H54 (cell line): ENCODE measurements at regions not wholly inside any gene's neighbourhood (a gene's known extent, or its start where the extent isn't known, plus 50 kb on each side); places are given as distances from the start of the nearest gene placed in this dataset.
A peak's percentile ranks its signal among the peaks of the same experiment; 100 is the strongest.

ENCODE experiments used
- DNase-seq: peaks from one replicate; pipeline ENCODE4 v3.0.0; 2011; ENCODE audit warnings: low spot score, mixed read lengths; ENCODE audit not compliant: insufficient read length
- FAIRE-seq: peaks from 3 replicates; lab custom pipeline; 2011; peaks lifted over from hg19 to GRCh38; lab: Jason Lieb, UNC
- POLR2A ChIP-seq: IDR thresholded peaks from 2 replicates; pipeline ENCODE4 v1.6.1; 2011; ENCODE audit warnings: low read depth, mild to moderate bottlenecking, low read length

DNA sequence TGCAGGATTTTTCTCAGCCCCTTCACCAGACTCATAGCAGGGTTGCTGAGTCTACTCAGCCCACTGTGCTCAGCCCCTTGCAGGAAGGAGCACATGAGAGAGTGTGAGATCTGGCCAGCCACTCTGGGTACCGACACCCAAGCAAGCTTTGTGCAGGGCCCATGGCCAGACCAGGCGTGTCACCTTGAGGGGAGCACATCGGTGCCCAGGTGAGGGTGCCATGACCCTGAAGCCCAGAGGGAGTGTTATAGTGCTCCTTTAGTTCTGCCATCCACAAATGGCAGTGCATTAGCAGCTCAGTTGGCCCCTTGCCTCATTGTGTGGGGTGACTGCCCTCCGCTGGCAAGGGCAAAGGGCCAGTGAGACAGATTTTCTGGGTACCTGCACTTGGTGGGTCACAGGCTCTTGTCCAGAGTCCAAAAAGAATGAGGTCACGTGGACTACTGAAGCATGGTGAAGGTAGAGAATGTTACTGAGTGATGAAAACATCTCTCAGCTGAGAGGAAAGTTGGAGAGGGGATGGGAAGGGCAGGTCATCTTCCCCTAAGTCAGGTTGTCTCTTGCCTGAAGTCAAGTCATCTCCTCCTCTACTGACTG, 181.8 kb downstream of the MACC1 start:
- no peak for DNase-seq
- TF ChIP-seq POLR2A: no peak
- FAIRE-seq: peak; percentile 62

DNA sequence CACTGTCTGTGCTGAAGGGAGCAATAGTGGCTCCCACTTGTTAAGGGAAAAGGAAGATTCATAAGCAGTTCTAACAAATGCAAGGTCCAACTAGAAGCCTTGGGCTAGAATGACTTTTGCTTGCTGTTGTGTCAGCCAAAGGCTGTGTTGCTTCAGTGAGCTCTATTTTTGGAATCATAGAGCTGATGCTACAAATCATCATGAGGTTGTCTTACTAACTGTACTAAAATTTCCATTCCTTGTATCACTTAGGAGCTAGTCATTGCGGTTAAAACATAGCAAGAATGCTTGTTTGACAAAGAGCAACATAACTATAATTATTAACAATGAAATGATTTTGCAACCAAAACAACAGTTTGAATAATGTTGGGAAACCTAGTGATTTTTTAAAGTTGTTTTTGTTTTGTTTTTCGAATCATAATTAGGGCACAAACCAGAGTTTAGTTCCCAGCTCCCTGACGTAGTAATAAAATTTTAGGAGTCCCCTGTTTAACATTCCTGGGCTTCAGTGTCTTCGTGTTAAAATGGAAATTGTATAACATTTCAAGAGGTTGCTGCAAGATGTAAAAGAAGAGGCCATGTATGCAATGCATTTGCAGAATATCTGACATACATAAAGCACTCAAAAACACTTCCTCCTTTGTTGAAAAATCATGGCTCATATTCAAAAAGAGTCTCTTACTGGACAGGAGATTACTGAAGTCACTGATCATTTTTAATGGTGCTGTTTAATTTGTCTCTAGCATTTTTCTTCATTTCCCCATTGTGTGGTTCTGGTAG, 183.4 kb downstream of the MACC1 start:
- no peak for TF ChIP-seq POLR2A
- DNase-seq (peak; percentile 20), FAIRE-seq (peak; percentile 99)

DNA sequence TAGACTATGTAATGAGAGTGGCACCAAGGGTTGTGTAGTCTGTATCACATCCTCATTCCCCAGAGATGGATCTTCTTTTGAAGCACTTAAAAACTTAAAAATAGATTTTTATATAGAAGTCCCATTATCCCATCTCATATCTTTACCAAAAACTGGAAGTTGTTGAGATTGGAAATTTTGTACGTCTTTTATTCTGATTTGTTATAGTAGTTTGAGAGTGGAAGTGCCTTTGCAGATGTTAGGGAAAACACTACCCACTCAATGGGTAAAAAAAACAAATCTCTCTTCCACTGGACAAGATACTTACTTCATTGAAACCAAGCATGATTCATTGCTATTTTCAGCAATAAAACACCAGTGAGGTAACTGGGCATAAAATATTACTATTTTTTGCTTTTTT, 184.4 kb downstream of the MACC1 start:
- no peak for DNase-seq
- no peak for FAIRE-seq
- TF ChIP-seq POLR2A: no peak

DNA sequence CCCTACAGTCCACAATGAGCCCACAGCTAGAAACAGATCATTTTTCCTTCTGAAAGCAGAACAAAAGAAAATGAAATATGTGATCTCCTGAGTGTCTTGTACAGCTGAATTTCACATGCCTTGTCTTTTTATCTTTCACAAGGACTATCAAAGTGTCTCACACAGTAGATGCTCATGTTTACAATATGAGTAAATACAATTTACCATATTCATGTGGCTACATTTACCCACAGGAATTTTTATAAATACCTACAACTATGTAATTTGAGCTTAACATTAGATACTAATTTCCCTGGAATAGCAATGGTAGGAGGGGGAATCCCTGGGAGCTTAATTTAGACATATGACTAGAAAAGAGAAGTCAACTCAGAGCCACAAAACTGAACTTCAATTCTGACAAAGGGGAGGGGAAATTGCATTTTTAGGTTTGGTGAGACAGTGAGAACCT, 186.2 kb downstream of the MACC1 start:
- no peak for TF ChIP-seq POLR2A
- no peak for DNase-seq
- FAIRE-seq: no peak

DNA sequence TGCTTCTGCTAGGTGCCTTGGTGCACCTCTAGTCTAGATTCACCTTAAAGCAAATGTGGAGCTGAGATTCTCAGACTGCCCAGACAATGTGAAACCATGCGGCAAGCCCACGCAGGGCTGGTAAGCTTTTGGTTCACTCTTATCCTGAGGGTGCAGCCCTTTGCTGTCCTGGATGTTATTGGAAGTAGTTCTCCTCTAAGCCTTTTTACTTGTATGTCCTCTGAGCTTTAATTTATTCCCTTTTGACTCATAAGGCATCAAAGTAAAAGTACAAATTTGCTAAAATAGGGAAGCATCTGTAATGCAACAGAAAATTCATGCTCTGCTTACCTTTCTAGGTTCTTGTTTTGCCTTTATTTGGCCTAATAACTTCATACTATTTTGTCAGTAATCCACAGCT, 186.8 kb downstream of the MACC1 start:
- TF ChIP-seq POLR2A: no peak
- FAIRE-seq (no peak), DNase-seq (no peak)

DNA sequence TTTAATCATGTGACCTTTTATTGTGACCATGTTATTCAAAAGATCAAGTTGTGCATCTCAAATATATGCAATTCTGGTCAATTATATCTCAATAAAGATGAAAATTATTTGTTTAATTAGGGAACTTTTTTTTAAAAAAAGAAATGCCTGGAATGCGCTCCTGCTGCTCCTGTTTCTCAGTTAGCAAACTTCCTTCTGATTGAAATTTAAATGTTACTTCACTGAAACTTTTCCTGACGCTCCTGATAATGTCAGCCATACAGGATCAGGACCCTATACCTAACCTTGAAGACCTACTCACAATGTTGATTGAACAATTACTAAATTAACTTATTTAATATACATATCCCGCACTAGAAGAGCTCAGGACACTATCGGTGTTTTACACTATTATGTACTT, 190.4 kb downstream of the MACC1 start:
- no peak for TF ChIP-seq POLR2A
- DNase-seq: no peak
- FAIRE-seq: no peak

DNA sequence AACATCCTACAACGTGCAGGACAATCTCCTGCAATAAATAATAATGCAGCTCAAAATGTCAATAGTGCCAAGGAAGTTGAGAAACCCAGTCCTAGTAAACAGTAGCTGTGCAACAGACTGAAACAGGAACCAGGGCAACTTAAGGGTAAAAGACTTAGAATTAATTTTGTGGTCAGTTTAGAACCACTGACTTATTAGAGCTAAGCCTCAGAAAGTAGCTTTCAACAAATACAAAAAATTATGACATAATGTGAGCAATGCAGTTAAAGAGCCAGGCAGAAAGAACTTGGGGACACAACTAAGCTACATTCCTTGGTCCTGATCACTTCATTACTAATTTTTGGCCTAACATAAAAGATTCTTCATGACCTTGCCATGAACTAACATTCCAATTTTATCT, 195.4 kb downstream of the MACC1 start:
- no peak for TF ChIP-seq POLR2A
- DNase-seq: no peak
- peak; percentile 61 for FAIRE-seq

DNA sequence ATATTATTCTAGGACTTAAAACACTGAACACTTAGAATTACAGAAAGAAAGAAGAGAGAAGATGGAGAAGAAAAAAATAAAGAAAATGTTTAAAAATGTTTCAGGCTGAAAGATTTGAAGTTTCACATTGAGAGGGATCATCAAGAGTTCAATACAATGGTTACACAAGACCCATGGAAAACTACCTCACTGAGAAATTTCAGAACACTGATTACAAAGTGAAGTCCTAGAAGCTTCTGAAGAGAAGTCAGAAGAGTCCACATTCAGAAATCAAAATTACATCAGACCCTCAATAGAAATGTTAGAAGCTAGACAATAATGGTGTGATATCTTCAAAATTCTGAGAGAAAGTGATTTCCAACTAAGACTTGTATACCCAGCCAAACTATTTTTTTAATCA, 196.1 kb downstream of the MACC1 start:
- FAIRE-seq (peak; percentile 65), DNase-seq (no peak)
- no peak for TF ChIP-seq POLR2A

DNA sequence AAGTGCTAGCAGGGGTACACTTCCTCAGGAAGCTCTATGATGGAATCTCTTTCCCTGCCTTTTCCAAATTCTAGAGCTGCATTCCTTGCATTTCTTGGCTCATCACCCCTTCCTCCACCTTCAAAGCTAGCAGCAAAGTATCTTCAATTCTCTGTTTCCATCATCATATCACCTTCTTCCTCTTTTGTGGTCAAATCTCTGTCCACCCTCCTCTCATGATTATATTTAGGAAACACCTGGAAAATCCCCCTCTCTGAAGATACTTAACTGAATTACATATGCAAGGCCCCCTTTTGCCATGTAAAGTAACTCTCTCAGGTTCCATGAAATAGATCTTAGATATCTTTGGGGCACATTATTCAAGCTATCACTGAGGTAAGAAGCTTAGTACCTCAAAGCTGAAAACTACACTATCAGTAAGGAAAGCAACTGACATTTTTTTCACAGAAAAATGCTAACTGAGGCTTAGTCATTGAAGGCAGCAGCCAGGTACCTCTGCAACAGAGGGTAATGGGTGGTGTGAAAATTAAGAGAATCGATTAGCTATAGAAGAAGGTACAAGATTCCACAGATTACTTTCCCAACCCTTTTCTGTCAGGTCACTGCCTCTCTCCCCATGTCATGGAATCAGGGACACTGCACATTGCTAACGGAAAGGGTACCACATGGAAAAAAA, 197.3 kb downstream of the MACC1 start:
- no peak for TF ChIP-seq POLR2A
- DNase-seq (no peak), FAIRE-seq (peak; percentile 79)

DNA sequence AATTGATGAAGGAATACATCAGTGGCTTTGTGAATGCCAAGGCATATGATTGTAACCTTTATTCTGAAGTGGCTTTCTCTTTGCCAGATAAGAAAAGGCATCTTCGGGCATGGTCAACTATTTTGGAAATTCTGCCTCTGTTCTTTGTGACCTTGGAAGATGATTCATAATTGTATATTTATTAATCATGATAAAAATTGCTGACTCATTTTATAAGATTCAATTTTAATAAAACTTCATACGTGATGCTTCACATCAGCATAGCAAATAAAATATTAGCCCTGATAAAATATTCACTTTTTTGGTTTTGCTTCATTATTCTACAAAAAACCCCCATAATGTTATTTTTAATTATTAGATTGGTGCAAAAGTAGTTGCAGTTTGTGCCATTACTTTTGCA, 200.5 kb downstream of the MACC1 start:
- FAIRE-seq: no peak
- no peak for DNase-seq

DNA sequence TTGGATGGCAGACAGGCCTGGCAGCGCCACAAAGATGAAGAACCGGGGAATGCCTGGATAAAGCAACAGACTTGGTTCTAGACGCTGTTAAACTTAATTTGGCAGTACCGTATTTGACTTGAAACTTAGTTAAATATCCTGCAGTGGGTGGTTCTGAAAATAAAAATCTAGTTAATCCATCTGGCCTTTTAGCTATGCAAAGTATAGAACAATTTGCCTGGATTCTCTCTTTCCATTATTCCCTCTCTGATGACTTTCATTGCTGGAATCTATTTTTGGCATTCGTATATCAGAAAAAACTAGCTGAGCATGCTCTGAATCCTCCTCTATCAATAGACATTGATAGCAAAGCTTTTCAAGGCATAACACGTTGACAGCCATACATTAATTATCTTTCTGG, 203.6 kb downstream of the MACC1 start:
- DNase-seq (no peak), FAIRE-seq (peak; percentile 94)

More for the DNA sequence above, 200.5 kb downstream of the MACC1 start:
- TF ChIP-seq POLR2A: no peak

DNA sequence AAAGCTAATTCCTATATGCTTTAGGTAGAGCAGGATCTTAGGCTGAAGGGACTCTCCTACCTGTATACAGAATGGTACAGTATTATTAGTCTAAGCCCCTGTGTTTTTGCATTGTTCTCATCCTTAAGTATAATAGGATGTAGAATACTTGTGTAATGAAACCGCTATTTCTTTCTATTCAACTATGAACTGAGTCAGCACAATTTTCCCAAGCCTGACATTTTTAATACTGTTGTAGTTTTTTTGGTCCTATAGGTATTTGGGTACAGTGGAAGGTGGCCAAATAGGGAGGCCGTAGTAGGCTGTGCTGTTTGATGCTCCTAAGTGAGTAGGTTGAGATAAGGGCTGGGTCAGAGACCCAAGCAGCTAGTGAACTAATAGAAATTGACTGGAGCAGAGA, 205.1 kb downstream of the MACC1 start:
- no peak for TF ChIP-seq POLR2A
- DNase-seq: no peak
- peak; percentile 78 for FAIRE-seq

More for the DNA sequence above, 203.6 kb downstream of the MACC1 start:
- TF ChIP-seq POLR2A: no peak

DNA sequence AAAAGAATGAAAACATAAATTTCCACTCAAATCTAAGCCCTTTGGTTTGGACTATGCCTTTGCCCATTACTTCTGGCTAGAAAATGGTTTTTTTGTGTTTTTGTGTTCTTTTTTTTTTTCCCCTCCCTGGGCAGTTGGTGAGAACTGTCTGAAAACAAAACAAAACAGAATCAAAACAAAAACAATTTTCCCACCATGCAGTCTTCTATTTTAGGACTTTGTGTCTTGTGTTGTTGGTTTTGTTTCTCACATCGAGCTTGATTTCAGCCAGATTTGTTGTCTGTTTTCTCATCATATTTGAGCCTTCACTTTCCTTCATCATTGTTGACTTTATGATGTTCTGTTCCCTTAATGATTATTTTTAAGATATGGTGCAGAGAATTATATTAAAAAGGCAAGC, 206.3 kb downstream of the MACC1 start:
- no peak for TF ChIP-seq POLR2A
- FAIRE-seq (no peak), DNase-seq (no peak)

DNA sequence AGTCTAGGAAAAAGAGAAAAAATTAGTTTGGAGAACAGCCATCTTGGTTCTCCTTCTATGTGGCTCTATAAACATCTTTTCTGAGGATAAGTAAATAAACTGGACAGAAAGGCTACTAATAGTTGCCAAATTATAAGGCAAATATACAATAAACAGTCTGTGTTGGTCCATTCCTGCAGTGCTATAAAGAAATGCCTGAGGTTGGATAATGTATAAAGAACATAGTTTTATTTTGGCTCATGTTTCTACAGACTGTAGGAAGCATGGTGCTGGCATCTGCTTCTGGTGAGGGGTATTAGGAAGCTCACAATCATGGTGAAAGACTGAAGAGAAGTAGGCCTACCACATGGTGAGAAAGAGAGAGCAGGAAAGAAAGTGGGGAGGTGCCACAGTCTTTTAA, 209.7 kb downstream of the MACC1 start:
- DNase-seq (no peak), FAIRE-seq (no peak)
- no peak for TF ChIP-seq POLR2A

DNA sequence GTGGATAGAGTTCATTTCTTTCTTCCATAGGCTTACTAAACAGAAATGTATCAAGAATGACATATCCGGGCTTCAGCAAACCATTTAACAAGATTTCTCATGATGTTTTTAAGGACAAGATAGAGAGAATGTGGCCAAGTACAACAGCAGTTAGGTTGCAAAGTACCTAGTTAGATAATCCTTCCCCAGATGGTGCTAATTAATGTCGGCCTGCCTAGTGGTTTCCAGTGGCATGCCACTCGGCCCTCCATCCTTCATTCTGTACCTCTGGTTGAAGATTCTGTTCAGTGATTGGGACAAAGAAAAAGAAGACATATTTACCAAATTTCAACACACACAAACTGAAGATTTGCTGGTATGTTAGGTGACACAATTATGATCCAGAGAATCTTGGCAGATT, 212.1 kb downstream of the MACC1 start:
- no peak for FAIRE-seq

More for the DNA sequence above, 212.1 kb downstream of the MACC1 start:
- TF ChIP-seq POLR2A: no peak
- DNase-seq: no peak
